Hepatocyte (in vitro differentiated cells): ENCODE measurements at regions not wholly inside any gene's neighbourhood (a gene's known extent, or its start where the extent isn't known, plus 50 kb on each side); places are given as distances from the start of the nearest gene placed in this dataset.

Source experiments
- DNase-seq: peaks from one replicate; pipeline ENCODE4 v3.0.0-alpha.2; 2016; ENCODE audit warnings: low spot score
- H2AFZ ChIP-seq: fragments of 200-600 bp; sonication (generic); 2 replicates; pipeline ENCODE4 v1.6.0; 2016; ENCODE audit warnings: antibody characterized with exemption, mild to moderate bottlenecking
- H3K27ac ChIP-seq: fragments of 200-600 bp; sonication (generic); 2 replicates; pipeline ENCODE4 v1.5.1; 2016; ENCODE audit warnings: mild to moderate bottlenecking
- H3K27me3 ChIP-seq: fragments of 200-600 bp; sonication (generic); 2 replicates; pipeline ENCODE4 v1.6.1; 2016
- H3K36me3 ChIP-seq: fragments of 200-600 bp; sonication (generic); replicated peaks from 2 replicates; pipeline ENCODE4 v1.5.1; 2016; ENCODE audit warnings: low read depth; ENCODE audit not compliant: insufficient read depth
- H3K4me1 ChIP-seq: fragments of 200-600 bp; sonication (generic); 2 replicates; pipeline ENCODE4 v1.5.1; 2016; ENCODE audit warnings: mild to moderate bottlenecking, moderate library complexity; ENCODE audit not compliant: insufficient read depth
- H3K4me2 ChIP-seq: fragments of 200-600 bp; sonication (generic); 2 replicates; pipeline ENCODE4 v1.6.0; 2016
- H3K4me3 ChIP-seq: fragments of 200-600 bp; sonication (generic); 2 replicates; pipeline ENCODE4 v1.5.1; 2016; ENCODE audit warnings: mild to moderate bottlenecking
- H3K79me2 ChIP-seq: fragments of 200-600 bp; sonication (generic); 2 replicates; pipeline ENCODE4 v1.6.0; 2017; ENCODE audit warnings: mild to moderate bottlenecking
- H3K9me2 ChIP-seq: fragments of 200-600 bp; sonication (generic); replicated peaks from 2 replicates; pipeline ENCODE4 v1.6.0; 2017; ENCODE audit warnings: mild to moderate bottlenecking; ENCODE audit not compliant: insufficient read depth
- H3K9me3 ChIP-seq: fragments of 200-600 bp; sonication (generic); 2 replicates; pipeline ENCODE4 v1.5.1; 2016; ENCODE audit warnings: low read depth, mild to moderate bottlenecking
- H4K20me1 ChIP-seq: fragments of 200-600 bp; sonication (generic); 2 replicates; pipeline ENCODE4 v1.6.0; 2016; ENCODE audit warnings: mild to moderate bottlenecking; ENCODE audit not compliant: insufficient read depth, poor library complexity, severe bottlenecking
- EZH2 ChIP-seq: fragments of 200-600 bp; sonication (generic); IDR thresholded peaks from 2 replicates; pipeline ENCODE4 v1.6.1; 2016; ENCODE audit warnings: antibody characterized with exemption, mild to moderate bottlenecking, borderline replicate concordance
- EZH2phosphoT487 ChIP-seq: fragments of 200-600 bp; sonication (generic); IDR thresholded peaks from one replicate; pipeline ENCODE4 v1.6.1; 2018; ENCODE audit warnings: antibody characterized with exemption, mild to moderate bottlenecking, low read depth, moderate library complexity; ENCODE audit not compliant: unreplicated experiment, severe bottlenecking
- WGBS: methylation state at CpG from one replicate; pipeline ENCODE4 v1.1.6; 2016; ENCODE audit warnings: low lambda C conversion rate; ENCODE audit errors: missing lambda C conversion rate; 5-methylcytosine and 5-hydroxymethylcytosine counted together
- TF ChIP-seq, protein P1 (sequence below): fragments of 200-600 bp; sonication (generic); IDR thresholded peaks from 2 replicates; pipeline ENCODE4 v1.5.1; 2016; ENCODE audit warnings: antibody characterized with exemption, mild to moderate bottlenecking; ENCODE audit not compliant: poor library complexity

DNA sequence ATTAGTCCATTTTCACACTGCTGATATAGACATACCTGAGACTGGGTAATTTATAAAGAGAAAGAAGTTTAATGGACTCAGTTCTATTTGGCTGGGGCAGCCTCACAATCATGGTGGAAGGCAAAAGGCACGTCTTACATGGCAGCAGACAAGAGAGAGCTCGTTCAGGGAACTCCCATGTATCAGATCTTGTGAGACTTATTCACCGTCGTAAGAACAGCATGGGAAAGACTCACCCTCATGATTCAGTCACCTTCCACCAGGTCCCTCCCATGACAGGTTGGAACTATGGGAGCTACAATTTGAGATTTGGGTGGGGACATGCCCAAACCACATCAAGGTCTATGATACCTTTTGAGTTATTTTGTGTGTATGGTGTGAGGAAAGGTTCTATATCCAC lies 66.9 kb downstream of the METRNL start:
- Histone ChIP-seq H3K4me3 (no peak overlapping the region), H3K4me2 (no peak overlapping the region), H3K79me2 (no peaks in the 10 kb centered on the region), H4K20me1 (no peaks in the 10 kb centered on the region), H3K27me3 (no peaks in the 10 kb centered on the region), H2AFZ (no peak overlapping the region), H3K9me2 (no peaks in the 10 kb centered on the region), H3K4me1 (peaks cover 17% of the 10 kb centered on the region), H3K9me3 (peaks cover 8% of the 10 kb centered on the region), H3K36me3 (no peaks in the 10 kb centered on the region), H3K27ac (no peak overlapping the region)
- 78% methylated on average over 4 of the region's 4 CpGs for WGBS
- DNase-seq = no peak
- no peak for TF ChIP-seq EZH2phosphoT487
- no peak for TF ChIP-seq EZH2
- TF ChIP-seq, protein P1, sequence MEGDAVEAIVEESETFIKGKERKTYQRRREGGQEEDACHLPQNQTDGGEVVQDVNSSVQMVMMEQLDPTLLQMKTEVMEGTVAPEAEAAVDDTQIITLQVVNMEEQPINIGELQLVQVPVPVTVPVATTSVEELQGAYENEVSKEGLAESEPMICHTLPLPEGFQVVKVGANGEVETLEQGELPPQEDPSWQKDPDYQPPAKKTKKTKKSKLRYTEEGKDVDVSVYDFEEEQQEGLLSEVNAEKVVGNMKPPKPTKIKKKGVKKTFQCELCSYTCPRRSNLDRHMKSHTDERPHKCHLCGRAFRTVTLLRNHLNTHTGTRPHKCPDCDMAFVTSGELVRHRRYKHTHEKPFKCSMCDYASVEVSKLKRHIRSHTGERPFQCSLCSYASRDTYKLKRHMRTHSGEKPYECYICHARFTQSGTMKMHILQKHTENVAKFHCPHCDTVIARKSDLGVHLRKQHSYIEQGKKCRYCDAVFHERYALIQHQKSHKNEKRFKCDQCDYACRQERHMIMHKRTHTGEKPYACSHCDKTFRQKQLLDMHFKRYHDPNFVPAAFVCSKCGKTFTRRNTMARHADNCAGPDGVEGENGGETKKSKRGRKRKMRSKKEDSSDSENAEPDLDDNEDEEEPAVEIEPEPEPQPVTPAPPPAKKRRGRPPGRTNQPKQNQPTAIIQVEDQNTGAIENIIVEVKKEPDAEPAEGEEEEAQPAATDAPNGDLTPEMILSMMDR = no peak

DNA sequence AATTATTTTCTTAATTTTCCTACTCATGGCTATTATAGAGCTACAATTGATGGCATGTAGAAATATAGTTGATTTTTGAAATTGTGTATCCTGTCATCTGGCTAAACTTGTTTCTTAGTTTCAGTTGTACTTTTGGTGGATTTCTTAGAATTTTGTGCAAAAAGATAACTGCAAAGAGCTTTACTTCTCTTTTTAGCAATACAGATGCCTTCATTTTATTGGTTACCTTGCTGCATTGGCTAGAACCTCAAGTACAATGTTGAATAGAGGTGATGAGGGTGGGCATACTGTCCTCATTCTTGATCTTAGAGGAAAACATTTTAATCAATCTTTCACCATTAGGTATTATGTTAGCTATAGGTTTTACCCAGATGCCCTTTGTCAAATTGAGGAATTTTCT lies 67.9 kb downstream of the METRNL start:
- no peaks in the 10 kb centered on the region for H3K9me2 ChIP-seq
- DNase-seq = no peak
- H3K27ac ChIP-seq = no peak overlapping the region
- peaks cover 4% of the 10 kb centered on the region for H3K9me3 ChIP-seq
- H4K20me1 ChIP-seq = no peaks in the 10 kb centered on the region
- H3K4me2 ChIP-seq = no peak overlapping the region
- TF ChIP-seq EZH2 (no peak), EZH2phosphoT487 (no peak)
- TF ChIP-seq, protein P1 = no peak
- H3K79me2 ChIP-seq = no peaks in the 10 kb centered on the region
- H3K4me1 ChIP-seq = peaks cover 26% of the 10 kb centered on the region
- H3K27me3 ChIP-seq = no peaks in the 10 kb centered on the region
- no peaks in the 10 kb centered on the region for H3K36me3 ChIP-seq
- no peak overlapping the region for H2AFZ ChIP-seq
- no peak overlapping the region for H3K4me3 ChIP-seq

DNA sequence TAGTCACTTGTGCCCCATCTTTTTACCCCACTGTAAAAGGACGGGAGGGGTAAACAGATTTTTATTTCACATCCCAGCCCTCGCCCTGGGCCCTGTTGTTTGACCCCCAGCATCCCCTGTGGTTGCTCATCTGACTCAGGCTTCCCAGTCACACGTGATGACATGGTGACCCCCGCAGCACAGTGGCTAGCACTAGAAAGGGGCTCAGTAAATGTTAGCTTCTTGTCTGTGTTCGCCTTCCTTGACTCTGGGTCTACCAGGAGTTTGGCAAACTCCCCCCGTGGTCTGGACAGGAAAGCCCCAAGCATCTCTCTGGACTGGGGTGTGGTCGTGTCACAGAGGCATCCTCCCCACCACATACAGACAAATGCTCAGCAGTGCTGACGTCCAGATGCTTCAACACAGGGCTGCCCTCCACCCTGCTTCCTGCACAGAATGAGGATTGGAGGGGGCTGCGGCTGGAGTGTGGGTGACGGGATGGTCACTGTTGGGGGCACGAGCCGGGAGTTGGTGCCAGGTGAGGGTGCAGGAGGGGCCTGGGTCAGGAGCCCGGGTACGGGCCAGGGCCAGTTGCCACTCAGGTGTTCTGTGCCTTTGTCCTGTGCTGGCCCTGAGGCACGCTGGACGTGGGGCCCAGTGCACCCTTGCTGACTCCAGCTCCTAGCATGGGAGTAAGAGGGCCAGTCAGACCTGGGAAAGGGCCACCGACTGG lies 69.1 kb downstream of the METRNL start:
- no peak for TF ChIP-seq EZH2
- no peak for TF ChIP-seq EZH2phosphoT487
- TF ChIP-seq, protein P1 = no peak
- Histone ChIP-seq H3K9me2 (no peaks in the 10 kb centered on the region), H3K4me2 (no peak overlapping the region), H3K27ac (no peak overlapping the region), H3K27me3 (no peaks in the 10 kb centered on the region), H3K4me3 (no peak overlapping the region), H3K4me1 (peaks cover 27% of the 10 kb centered on the region), H3K79me2 (no peaks in the 10 kb centered on the region), H3K36me3 (no peaks in the 10 kb centered on the region), H4K20me1 (no peaks in the 10 kb centered on the region), H2AFZ (no peak overlapping the region), H3K9me3 (no peaks in the 10 kb centered on the region)
- WGBS = 93% methylated on average over 17 of the region's 17 CpGs
- peak; percentile 1 for DNase-seq
